Prostate gland (tissue), 2 donors: ENCODE measurements at regions not wholly inside any gene's neighbourhood (a gene's known extent, or its start where the extent isn't known, plus 50 kb on each side); places are given as distances from the start of the nearest gene placed in this dataset.

Experiments used
- DNase-seq: peaks from one replicate; pipeline ENCODE4 v3.0.0-alpha.2; 2019; ENCODE audit warnings: low spot score
- H3K27ac ChIP-seq, 2 donors: fragments of 200-600 bp; sonication (generic); 2 replicates each; pipeline ENCODE4 v1.5.1; 2017 to 2019
- H3K27me3 ChIP-seq: fragments of 200-600 bp; sonication (generic); replicated peaks from 2 replicates; pipeline ENCODE4 v1.5.1; 2019; ENCODE audit not compliant: insufficient read depth
- H3K36me3 ChIP-seq, 2 donors: fragments of 200-600 bp; sonication (generic); 1 replicate in 1 of 2; 2 replicates in 1 of 2; pipeline versions ENCODE4 v1.5.1 to v1.8.1; 2017 to 2019
- H3K4me1 ChIP-seq: fragments of 200-600 bp; sonication (generic); replicated peaks from 2 replicates; pipeline ENCODE4 v1.5.1; 2019
- H3K4me3 ChIP-seq, 2 donors: fragments of 200-600 bp; sonication (generic); 2 replicates each; pipeline ENCODE4 v1.5.1; 2017 to 2019
- H3K9me3 ChIP-seq: fragments of 200-600 bp; sonication (generic); 2 replicates; pipeline ENCODE4 v1.5.1; 2017
- CTCF ChIP-seq, 4 experiments: fragments of 200-600 bp in 2 of 4; fragments of 450-650 bp in 2 of 4; sonication (generic) in 2 of 4; IDR thresholded peaks; 1 replicate in 3 of 4; 2 replicates in 1 of 4; pipeline ENCODE4 v1.5.1; 2016 to 2019; ENCODE audit warnings: antibody characterized with exemption in 4 of 4, mild to moderate bottlenecking in 2 of 4, moderate library complexity in 2 of 4
- POLR2A ChIP-seq: fragments of 450-650 bp; IDR thresholded peaks from one replicate; pipeline ENCODE4 v1.6.1; 2016; ENCODE audit warnings: antibody characterized with exemption, mild to moderate bottlenecking
- POLR2AphosphoS5 ChIP-seq: sonication (generic); formaldehyde crosslinking; IDR thresholded peaks from one replicate; pipeline ENCODE4 v1.6.1; 2017; ENCODE audit warnings: antibody characterized with exemption
- WGBS: methylation state at CpG from one replicate; pipeline ENCODE4 v1.1.5; 2018; 5-methylcytosine and 5-hydroxymethylcytosine counted together
- intact Hi-C: fragments of 100-400 bp; cut with DNase I; formaldehyde crosslinking; loops from one replicate; pipeline ENCODE4 v1.14.2; 2022

GRCh38 chr7:10910447-10910846, 63.2 kb upstream of the PHF14 start:
- Histone ChIP-seq H3K4me1 (no peaks in the 10 kb centered on the region), H3K27ac (no peak overlapping the region), H3K27me3 (no peaks in the 10 kb centered on the region), H3K9me3 (no peaks in the 10 kb centered on the region), H3K4me3 (no peak overlapping the region), H3K36me3 (no peaks in the 10 kb centered on the region)
- WGBS, result 91% methylated on average over 2 of the region's 2 CpGs
- TF ChIP-seq POLR2AphosphoS5 (no peak), POLR2A (no peak), CTCF (IDR thresholded peaks at IDR 0.05) (no peak)
- no peak for DNase-seq
- intact Hi-C loops, result no loop called here

GRCh38 chr7:10912077-10912476, 61.6 kb upstream of the PHF14 start:
- Histone ChIP-seq H3K27ac (no peak overlapping the region), H3K4me1 (no peaks in the 10 kb centered on the region), H3K27me3 (no peaks in the 10 kb centered on the region), H3K9me3 (no peaks in the 10 kb centered on the region), H3K4me3 (no peak overlapping the region), H3K36me3 (no peaks in the 10 kb centered on the region)
- intact Hi-C loops, result no loop called here
- no peak for DNase-seq
- TF ChIP-seq POLR2A (no peak), CTCF (IDR thresholded peaks at IDR 0.05) (no peak), POLR2AphosphoS5 (peak; percentile 33)
- WGBS, result 32% methylated on average over 1 of the region's 1 CpG

GRCh38 chr7:10913457-10913856, 60.2 kb upstream of the PHF14 start:
- no peaks in the 10 kb centered on the region for H3K4me1 ChIP-seq
- intact Hi-C loops, result no loop called here
- no peaks in the 10 kb centered on the region for H3K9me3 ChIP-seq
- no peak for DNase-seq
- H3K36me3 ChIP-seq, result no peaks in the 10 kb centered on the region
- H3K27me3 ChIP-seq, result no peaks in the 10 kb centered on the region
- no peak for TF ChIP-seq CTCF (IDR thresholded peaks at IDR 0.05)
- no peak for TF ChIP-seq POLR2AphosphoS5
- TF ChIP-seq POLR2A, result no peak
- H3K4me3 ChIP-seq, result no peak overlapping the region
- no peak overlapping the region for H3K27ac ChIP-seq
- 14% methylated on average over 2 of the region's 2 CpGs for WGBS

GRCh38 chr7:10918093-10918590, 55.5 kb upstream of the PHF14 start:
- no peaks in the 10 kb centered on the region for H3K36me3 ChIP-seq
- TF ChIP-seq POLR2AphosphoS5, result no peak
- no peak for TF ChIP-seq POLR2A
- no peak for TF ChIP-seq CTCF (IDR thresholded peaks at IDR 0.05)

GRCh38 chr7:10919923-10920322, 53.7 kb upstream of the PHF14 start:
- TF ChIP-seq POLR2A (no peak), POLR2AphosphoS5 (no peak), CTCF (IDR thresholded peaks at IDR 0.05) (no peak)
- Histone ChIP-seq H3K27ac (no peak overlapping the region), H3K27me3 (no peaks in the 10 kb centered on the region), H3K36me3 (no peaks in the 10 kb centered on the region), H3K4me3 (no peak overlapping the region), H3K4me1 (no peaks in the 10 kb centered on the region), H3K9me3 (no peaks in the 10 kb centered on the region)
- 93% methylated on average over 2 of the region's 2 CpGs for whole genome bisulfite sequencing
- intact Hi-C loops, result no loop called here
- no peak for DNase-seq

More at GRCh38 chr7:10918093-10918590, 55.5 kb upstream of the PHF14 start:
- no peak overlapping the region for H3K4me3 ChIP-seq
- no peaks in the 10 kb centered on the region for H3K4me1 ChIP-seq
- no peaks in the 10 kb centered on the region for H3K27me3 ChIP-seq
- no peaks in the 10 kb centered on the region for H3K9me3 ChIP-seq
- no peak overlapping the region for H3K27ac ChIP-seq
- intact Hi-C loops, result no loop called here
- no peak for DNase-seq
- 34% methylated on average over 4 of the region's 4 CpGs for WGBS
